A549 (cell line): ENCODE measurements at regions not wholly inside any gene's neighbourhood (a gene's known extent, or its start where the extent isn't known, plus 50 kb on each side); places are given as distances from the start of the nearest gene placed in this dataset.

Experiments
- CTCF ChIP-seq: fragments of >200 bp; sonication (Bioruptor Twin); formaldehyde crosslinking; IDR thresholded peaks from 3 replicates; pipeline ENCODE4 v1.5.1; 2016
- HOXA7 ChIP-seq: fragments of 250-450 bp; sonication (Bioruptor Pico); IDR thresholded peaks from 2 replicates; pipeline ENCODE4 v1.5.0; 2020; ENCODE audit warnings: mild to moderate bottlenecking, moderate library complexity
- MYC ChIP-seq: IDR thresholded peaks from 2 replicates; pipeline ENCODE4 v1.6.1; 2012; ENCODE audit warnings: mild to moderate bottlenecking, inconsistent platforms, low read length, improper control_type of control experiment, borderline replicate concordance
- NPAS2 ChIP-seq: fragments of 250-450 bp; sonication (Bioruptor Pico); IDR thresholded peaks from 2 replicates; pipeline ENCODE4 v1.8.0; 2022; ENCODE audit warnings: mild to moderate bottlenecking, moderate library complexity, borderline replicate concordance
- POLR2AphosphoS2 ChIP-seq: conservative IDR thresholded peaks from 2 replicates; pipeline ENCODE4 v1.6.1; 2012; ENCODE audit warnings: low read length, improper control_type of control experiment, inconsistent platforms

GRCh38 chr10:88023676-88024075 is 160.3 kb downstream of the PTEN start:
- TF ChIP-seq HOXA7 (CRISPR knock-in tag) = no peak
- no peak for TF ChIP-seq MYC
- no peak for TF ChIP-seq CTCF
- no peak for TF ChIP-seq NPAS2 (CRISPR knock-in tag)
- no peak for TF ChIP-seq POLR2AphosphoS2
